GM12892 (cell line): ENCODE measurements at regions not wholly inside any gene's neighbourhood (a gene's known extent, or its start where the extent isn't known, plus 50 kb on each side); places are given as distances from the start of the nearest gene placed in this dataset.

Source experiments
- POLR2A ChIP-seq: IDR thresholded peaks from 2 replicates; pipeline ENCODE4 v1.6.1; 2011; ENCODE audit warnings: low read depth, low read length, control low read depth
- POLR2AphosphoS5 ChIP-seq: IDR thresholded peaks from 2 replicates; pipeline ENCODE4 v1.6.1; 2011; ENCODE audit warnings: low read depth, low read length, control low read depth
- TAF1 ChIP-seq: IDR thresholded peaks from 2 replicates; pipeline ENCODE4 v1.6.1; 2011; ENCODE audit warnings: low read depth, mild to moderate bottlenecking, control low read depth, low read length, borderline replicate concordance

- TF ChIP-seq TAF1 (no peak), POLR2A (no peak), POLR2AphosphoS5 (no peak)
Measured at GRCh38 chr7:10212649-10213048, 761.0 kb upstream of the PHF14 start.
